ENCODE measurements at regions not wholly inside any gene's neighbourhood (a gene's known extent, or its start where the extent isn't known, plus 50 kb on each side); places are given as distances from the start of the nearest gene placed in this dataset.

DNA sequence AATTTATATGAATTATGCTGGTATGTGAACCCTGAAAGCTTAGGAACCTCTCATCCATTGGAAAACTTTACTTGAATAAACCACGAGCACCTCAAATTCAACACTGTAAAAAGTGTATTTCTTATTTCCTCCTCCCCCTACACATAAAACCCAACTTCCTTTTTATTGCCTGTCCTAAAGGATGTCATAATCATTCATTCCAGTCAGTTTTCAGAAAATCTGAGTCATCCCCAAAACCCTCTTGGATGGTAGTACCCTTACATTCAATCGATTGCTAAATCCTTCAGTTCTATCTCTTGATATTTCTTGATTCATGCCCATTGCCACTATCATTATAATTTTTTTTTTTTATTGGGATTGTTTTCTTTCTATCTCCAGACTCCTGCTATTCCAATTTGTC lies 91.1 kb upstream of the ATP8A1 start:
- H3K27ac ChIP-seq (ENCODE audit: low read depth, low read length): no peak overlapping the region
- no peak overlapping the region for H3K4me3 ChIP-seq (ENCODE audit: low read length)
- H3K9ac ChIP-seq (ENCODE audit: low read depth, low read length): no peak overlapping the region
- H3K4me1 ChIP-seq (ENCODE audit: insufficient read depth, low read length): 0 out of 2 replicates have a peak, but pooled peaks cover 7% of the 10 kb centered on the region
- WGBS: 94% methylated on average over 2 of the region's 2 CpGs
- peaks cover 5% of the 10 kb centered on the region; the same call in 1 of the 2 replicates for H3K9me3 ChIP-seq (ENCODE audit: insufficient read depth, low read depth, low read length)
- no peaks in the 10 kb centered on the region for H3K36me3 ChIP-seq (ENCODE audit: insufficient read depth, low read length)
- no peaks in the 10 kb centered on the region for H3K27me3 ChIP-seq (ENCODE audit: insufficient read depth, low read length)

DNA sequence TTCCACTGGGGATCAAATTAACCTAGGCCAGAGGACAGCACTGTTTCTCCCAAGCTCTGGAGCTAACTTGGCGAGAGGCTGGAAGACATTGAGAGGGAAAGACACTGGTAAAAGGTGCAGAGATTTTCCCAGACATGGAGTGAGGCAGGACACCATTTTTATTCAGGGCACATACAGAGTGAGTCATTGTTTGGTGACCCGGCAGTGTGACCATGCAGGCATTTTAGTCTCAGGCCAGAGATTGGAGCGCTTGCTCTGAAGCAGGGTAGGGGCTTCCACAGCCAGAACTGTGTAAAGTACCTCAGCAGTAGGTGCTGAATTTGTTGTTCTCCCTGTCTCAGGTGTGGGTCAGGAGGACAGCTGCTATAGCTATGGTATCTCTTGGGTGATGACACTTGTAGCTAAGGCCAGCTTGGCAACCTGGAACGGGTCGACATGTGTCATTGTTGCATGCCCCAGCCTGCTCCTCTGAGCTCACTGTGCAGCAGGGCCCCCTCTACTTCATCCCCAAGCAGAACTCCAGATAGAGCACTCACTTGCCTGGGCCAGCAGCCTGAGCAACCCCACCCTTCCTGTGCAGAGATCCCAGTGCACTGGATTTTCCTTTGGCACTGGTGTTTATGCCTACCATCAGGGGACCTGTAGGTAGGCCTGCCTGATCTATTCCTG lies 79.8 kb upstream of the ATP8A1 start:
- no peaks in the 10 kb centered on the region for H3K27me3 ChIP-seq (ENCODE audit: insufficient read depth, low read length)
- no peak overlapping the region for H3K9ac ChIP-seq (ENCODE audit: low read depth, low read length)
- no peak overlapping the region for H3K4me3 ChIP-seq (ENCODE audit: low read length)
- H3K27ac ChIP-seq (ENCODE audit: low read depth, low read length): no peak overlapping the region
- peaks cover 6% of the 10 kb centered on the region; the same call in 1 of the 2 replicates for H3K9me3 ChIP-seq (ENCODE audit: insufficient read depth, low read depth, low read length)
- H3K36me3 ChIP-seq (ENCODE audit: insufficient read depth, low read length): no peaks in the 10 kb centered on the region
- WGBS: 90% methylated on average over 5 of the region's 5 CpGs
- no peaks in the 10 kb centered on the region for H3K4me1 ChIP-seq (ENCODE audit: insufficient read depth, low read length)

DNA sequence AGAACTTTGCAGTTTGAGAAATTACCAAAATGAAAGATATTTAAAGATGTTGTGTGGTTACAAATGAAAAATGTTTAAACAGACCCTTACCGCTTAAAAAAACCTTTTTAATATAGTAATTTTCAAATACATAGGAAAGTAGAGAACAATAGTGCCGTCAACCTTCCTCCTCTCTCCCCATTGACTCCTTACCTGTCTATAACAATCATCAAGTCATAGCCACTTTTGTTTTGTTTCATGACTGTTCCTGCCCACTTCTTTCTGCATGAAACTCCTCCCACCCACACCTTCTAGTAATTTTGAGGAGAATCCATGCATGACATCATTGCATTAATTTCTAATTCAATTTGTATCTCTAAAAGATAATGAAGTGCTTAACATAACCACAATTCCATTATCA lies 76.5 kb upstream of the ATP8A1 start:
- no peaks in the 10 kb centered on the region for H3K4me1 ChIP-seq (ENCODE audit: insufficient read depth, low read length)
- H3K9ac ChIP-seq (ENCODE audit: low read depth, low read length): no peak overlapping the region
- H3K27ac ChIP-seq (ENCODE audit: low read depth, low read length): no peak overlapping the region
- no peaks in the 10 kb centered on the region for H3K9me3 ChIP-seq (ENCODE audit: insufficient read depth, low read depth, low read length)
- 95% methylated on average over 1 of the region's 2 CpGs for WGBS
- no peaks in the 10 kb centered on the region for H3K27me3 ChIP-seq (ENCODE audit: insufficient read depth, low read length)
- no peaks in the 10 kb centered on the region for H3K36me3 ChIP-seq (ENCODE audit: insufficient read depth, low read length)
- no peak overlapping the region for H3K4me3 ChIP-seq (ENCODE audit: low read length)

DNA sequence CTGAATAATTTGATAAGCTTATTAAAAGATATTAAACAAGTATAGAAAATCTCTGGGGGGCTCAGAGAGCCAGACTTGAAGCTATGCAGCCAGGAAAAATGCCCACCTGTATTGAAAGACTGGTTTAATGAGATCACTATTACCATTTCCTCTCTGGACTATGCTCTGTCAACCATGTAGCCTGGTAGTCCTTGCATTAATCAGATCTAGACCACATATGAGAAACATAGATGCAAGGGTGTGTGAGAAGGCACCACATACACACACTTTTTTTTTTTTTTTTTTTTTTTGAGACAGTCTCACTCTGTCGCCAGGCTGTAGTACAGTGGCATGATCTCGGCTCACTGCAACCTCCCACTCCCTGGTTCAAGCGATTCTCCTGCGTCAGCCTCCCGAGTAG lies 75.9 kb upstream of the ATP8A1 start:
- WGBS: 96% methylated on average over 5 of the region's 5 CpGs
- no peaks in the 10 kb centered on the region for H3K27me3 ChIP-seq (ENCODE audit: insufficient read depth, low read length)
- H3K4me1 ChIP-seq (ENCODE audit: insufficient read depth, low read length): no peaks in the 10 kb centered on the region
- H3K9me3 ChIP-seq (ENCODE audit: insufficient read depth, low read depth, low read length): no peaks in the 10 kb centered on the region
- H3K36me3 ChIP-seq (ENCODE audit: insufficient read depth, low read length): no peaks in the 10 kb centered on the region
- no peak overlapping the region for H3K4me3 ChIP-seq (ENCODE audit: low read length)
- H3K9ac ChIP-seq (ENCODE audit: low read depth, low read length): no peak overlapping the region
- no peak overlapping the region for H3K27ac ChIP-seq (ENCODE audit: low read depth, low read length)

DNA sequence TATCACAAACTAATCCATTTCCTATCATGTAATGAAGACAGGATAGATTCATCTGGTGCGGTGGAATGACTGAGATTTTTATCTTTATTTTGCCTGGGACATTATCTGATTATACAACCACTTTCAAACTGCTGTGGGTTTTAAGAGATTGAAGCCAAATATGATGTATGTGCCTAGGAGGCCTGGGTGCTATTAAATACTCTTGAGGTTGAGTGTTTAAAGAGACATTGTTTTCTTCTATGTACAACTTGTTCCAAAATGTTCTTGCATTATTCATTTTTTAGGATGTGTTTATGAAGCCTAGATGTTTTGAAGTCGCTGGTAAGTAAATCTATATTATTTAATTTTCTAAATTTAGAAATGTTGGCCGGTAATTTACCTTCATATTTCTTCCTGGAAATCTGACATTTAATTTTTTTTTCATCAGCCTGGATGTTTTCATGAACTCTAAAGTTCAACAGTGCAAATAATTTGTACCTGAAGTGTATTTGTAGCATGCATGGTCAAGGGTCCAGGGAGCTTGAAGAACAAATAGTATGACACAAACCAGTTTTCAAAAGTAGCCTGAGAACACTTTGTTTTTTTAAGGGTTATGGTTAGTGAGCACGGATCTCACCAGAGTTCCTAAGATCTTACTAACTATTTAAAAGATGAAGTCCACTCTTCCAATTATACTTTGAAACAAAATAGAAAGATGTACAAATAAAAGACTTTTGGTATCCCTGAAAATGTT lies 72.8 kb upstream of the ATP8A1 start:
- no peak overlapping the region for H3K27ac ChIP-seq (ENCODE audit: low read depth, low read length)
- H3K9me3 ChIP-seq (ENCODE audit: insufficient read depth, low read depth, low read length): no peaks in the 10 kb centered on the region
- WGBS: 100% methylated on average over 1 of the region's 4 CpGs
- H3K4me1 ChIP-seq (ENCODE audit: insufficient read depth, low read length): no peaks in the 10 kb centered on the region
- no peak overlapping the region for H3K4me3 ChIP-seq (ENCODE audit: low read length)
- no peaks in the 10 kb centered on the region for H3K36me3 ChIP-seq (ENCODE audit: insufficient read depth, low read length)
- H3K9ac ChIP-seq (ENCODE audit: low read depth, low read length): no peak overlapping the region
- H3K27me3 ChIP-seq (ENCODE audit: insufficient read depth, low read length): no peaks in the 10 kb centered on the region

DNA sequence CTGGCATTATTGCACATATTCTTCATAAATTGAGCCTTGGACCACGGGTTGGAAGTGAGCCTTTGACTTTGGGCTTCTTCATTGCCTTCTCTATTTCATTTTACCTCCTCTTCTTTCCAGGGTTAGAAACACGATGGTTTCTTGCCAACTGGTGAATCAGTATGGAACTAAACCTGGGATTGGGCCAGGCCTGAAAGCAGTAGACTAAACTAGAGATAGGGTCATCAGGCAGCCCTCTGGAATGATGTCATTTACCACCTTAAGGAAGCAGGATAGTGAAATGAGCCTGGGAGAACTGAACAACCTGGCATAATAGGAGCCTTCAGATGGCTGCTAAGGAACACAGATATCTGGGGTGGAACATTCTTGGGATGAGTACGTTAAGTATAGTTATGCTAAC lies 67.5 kb upstream of the ATP8A1 start:
- no peaks in the 10 kb centered on the region for H3K36me3 ChIP-seq (ENCODE audit: insufficient read depth, low read length)
- H3K27ac ChIP-seq (ENCODE audit: low read depth, low read length): no peak overlapping the region
- H3K27me3 ChIP-seq (ENCODE audit: insufficient read depth, low read length): no peaks in the 10 kb centered on the region
- H3K9ac ChIP-seq (ENCODE audit: low read depth, low read length): no peak overlapping the region
- H3K9me3 ChIP-seq (ENCODE audit: insufficient read depth, low read depth, low read length): no peaks in the 10 kb centered on the region
- WGBS: 94% methylated on average over 2 of the region's 3 CpGs
- H3K4me1 ChIP-seq (ENCODE audit: insufficient read depth, low read length): no peaks in the 10 kb centered on the region
- no peak overlapping the region for H3K4me3 ChIP-seq (ENCODE audit: low read length)

DNA sequence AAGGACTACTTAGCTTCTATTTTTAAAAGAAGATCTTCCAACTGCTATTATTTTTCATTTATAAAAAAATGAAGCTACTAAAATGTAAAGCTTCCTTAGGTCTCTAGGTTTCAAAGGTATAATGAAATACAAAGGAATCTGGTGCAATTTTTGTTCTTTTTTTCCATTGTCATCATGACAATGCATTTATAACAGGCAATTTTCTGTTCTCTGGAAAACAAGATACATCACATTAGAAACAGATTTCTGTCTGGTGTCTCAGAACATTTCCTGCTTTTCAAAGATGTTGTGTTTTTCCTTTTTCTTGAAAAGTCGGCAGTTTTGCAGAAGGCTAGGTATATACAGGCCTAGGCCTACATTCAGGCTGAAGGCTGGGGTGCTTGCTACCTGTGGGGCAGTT lies 63.6 kb upstream of the ATP8A1 start:
- Histone ChIP-seq H3K4me1 (ENCODE audit: insufficient read depth, low read length) (no peaks in the 10 kb centered on the region), H3K9ac (ENCODE audit: low read depth, low read length) (no peak overlapping the region), H3K27me3 (ENCODE audit: insufficient read depth, low read length) (no peaks in the 10 kb centered on the region), H3K27ac (ENCODE audit: low read depth, low read length) (no peak overlapping the region), H3K36me3 (ENCODE audit: insufficient read depth, low read length) (no peaks in the 10 kb centered on the region), H3K4me3 (ENCODE audit: low read length) (no peak overlapping the region), H3K9me3 (ENCODE audit: insufficient read depth, low read depth, low read length) (no peaks in the 10 kb centered on the region)
- WGBS: 100% methylated on average over 1 of the region's 1 CpG

DNA sequence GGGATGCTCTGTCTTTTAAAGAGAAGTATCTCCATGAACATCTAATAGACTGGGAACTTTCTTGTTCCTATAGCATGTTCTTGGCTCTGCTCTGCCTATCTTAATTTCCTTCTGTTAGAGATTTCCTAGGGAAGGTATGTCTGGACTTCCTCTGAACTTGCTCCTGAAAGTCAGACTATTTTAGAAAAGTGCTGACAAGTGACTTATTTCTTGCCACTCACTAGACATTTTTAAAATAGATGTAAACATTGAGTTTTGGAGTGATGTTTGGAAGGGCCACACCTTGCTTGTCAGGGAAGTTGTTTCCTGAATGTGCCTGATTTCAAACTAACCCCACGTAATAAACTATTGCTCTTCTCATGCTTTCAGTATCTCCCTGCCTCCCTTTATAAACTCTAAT lies 62.4 kb upstream of the ATP8A1 start:
- H3K9ac ChIP-seq (ENCODE audit: low read depth, low read length): no peak overlapping the region
- no peak overlapping the region for H3K4me3 ChIP-seq (ENCODE audit: low read length)
- H3K27ac ChIP-seq (ENCODE audit: low read depth, low read length): no peak overlapping the region
- WGBS: 100% methylated on average over 1 of the region's 1 CpG
- H3K9me3 ChIP-seq (ENCODE audit: insufficient read depth, low read depth, low read length): no peaks in the 10 kb centered on the region
- no peaks in the 10 kb centered on the region for H3K4me1 ChIP-seq (ENCODE audit: insufficient read depth, low read length)
- no peaks in the 10 kb centered on the region for H3K27me3 ChIP-seq (ENCODE audit: insufficient read depth, low read length)
- no peaks in the 10 kb centered on the region for H3K36me3 ChIP-seq (ENCODE audit: insufficient read depth, low read length)

DNA sequence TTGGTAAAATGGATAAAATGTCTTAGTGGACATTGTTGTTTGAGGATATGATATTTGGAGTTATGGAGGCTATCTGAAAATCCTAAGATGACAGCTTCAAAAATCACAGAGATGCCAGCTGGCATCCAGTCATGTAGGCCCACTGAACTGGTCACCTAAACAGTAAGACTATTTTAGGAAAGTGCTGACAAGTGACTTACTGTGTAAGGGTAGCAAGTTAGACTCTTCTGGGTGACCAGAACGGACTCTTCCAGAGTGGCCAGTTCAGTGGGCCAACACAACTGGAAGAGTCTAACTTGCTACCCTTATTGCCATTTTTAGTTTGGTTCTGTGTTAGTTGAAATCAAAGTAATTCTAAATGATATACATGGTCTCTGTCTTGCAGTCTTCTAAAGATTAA lies 61.4 kb upstream of the ATP8A1 start:
- no peak overlapping the region for H3K9ac ChIP-seq (ENCODE audit: low read depth, low read length)
- WGBS: 91% methylated on average over 1 of the region's 1 CpG
- H3K27ac ChIP-seq (ENCODE audit: low read depth, low read length): no peak overlapping the region
- H3K4me1 ChIP-seq (ENCODE audit: insufficient read depth, low read length): no peaks in the 10 kb centered on the region
- H3K27me3 ChIP-seq (ENCODE audit: insufficient read depth, low read length): no peaks in the 10 kb centered on the region
- no peaks in the 10 kb centered on the region for H3K36me3 ChIP-seq (ENCODE audit: insufficient read depth, low read length)
- no peak overlapping the region for H3K4me3 ChIP-seq (ENCODE audit: low read length)
- H3K9me3 ChIP-seq (ENCODE audit: insufficient read depth, low read depth, low read length): no peaks in the 10 kb centered on the region

DNA sequence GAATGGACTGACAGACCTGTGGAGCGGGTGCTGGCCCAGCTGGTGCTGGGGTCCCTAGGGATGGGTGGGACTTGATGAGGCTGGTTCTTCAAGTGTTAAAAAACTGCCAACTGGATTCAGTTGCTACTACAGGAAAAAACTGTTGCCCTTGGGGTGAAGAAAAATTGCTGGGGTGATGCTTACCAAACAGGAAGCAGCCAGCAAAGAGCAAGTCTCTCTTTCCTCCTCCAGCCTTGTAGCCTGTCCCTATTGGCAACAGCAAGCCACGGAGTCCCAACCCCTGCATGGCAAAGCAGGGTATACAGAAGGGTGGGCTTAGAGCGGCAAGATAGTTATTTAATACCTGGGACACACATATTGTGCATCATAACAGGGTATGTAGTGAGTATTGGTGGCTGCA lies 60.1 kb upstream of the ATP8A1 start:
- no peaks in the 10 kb centered on the region for H3K4me1 ChIP-seq (ENCODE audit: insufficient read depth, low read length)
- 90% methylated on average over 3 of the region's 3 CpGs for WGBS
- H3K27me3 ChIP-seq (ENCODE audit: insufficient read depth, low read length): no peaks in the 10 kb centered on the region
- no peak overlapping the region for H3K27ac ChIP-seq (ENCODE audit: low read depth, low read length)
- H3K9me3 ChIP-seq (ENCODE audit: insufficient read depth, low read depth, low read length): no peaks in the 10 kb centered on the region
- no peak overlapping the region for H3K4me3 ChIP-seq (ENCODE audit: low read length)
- H3K9ac ChIP-seq (ENCODE audit: low read depth, low read length): no peak overlapping the region
- H3K36me3 ChIP-seq (ENCODE audit: insufficient read depth, low read length): no peaks in the 10 kb centered on the region

DNA sequence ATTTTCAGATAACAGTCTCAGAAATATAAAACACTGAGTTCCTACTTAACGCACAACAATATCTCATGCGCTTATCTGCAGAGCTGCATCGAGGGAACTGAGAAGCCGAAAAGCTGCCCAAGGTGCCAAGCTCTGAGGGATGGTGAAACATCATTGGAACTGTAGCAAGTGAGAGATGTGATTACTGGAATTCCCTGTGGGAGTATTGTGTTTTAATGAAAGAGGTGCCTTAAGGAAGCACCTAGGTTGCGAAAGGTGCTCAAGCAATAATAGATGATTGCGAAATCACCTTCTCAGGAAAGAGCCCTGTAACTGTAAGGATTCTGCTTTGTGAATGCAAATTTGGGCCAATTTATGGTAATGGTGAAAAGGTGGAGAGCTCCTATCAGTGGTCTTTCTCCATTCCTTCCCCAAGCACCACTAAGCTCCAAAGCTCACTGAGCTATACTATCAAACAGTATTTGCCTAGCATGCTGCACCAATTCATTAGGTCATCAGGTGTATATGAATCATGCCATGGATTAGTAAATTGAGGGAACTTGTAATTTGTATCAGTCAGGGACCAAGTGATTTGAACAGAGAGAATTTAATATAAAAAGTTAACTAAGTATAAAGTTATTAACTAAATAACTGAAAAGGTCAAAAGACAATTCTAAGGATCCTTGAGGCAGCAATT lies 59.0 kb upstream of the ATP8A1 start:
- Histone ChIP-seq H3K4me3 (ENCODE audit: low read length) (no peak overlapping the region), H3K9ac (ENCODE audit: low read depth, low read length) (no peak overlapping the region), H3K27me3 (ENCODE audit: insufficient read depth, low read length) (no peaks in the 10 kb centered on the region), H3K4me1 (ENCODE audit: insufficient read depth, low read length) (no peaks in the 10 kb centered on the region), H3K9me3 (ENCODE audit: insufficient read depth, low read depth, low read length) (no peaks in the 10 kb centered on the region), H3K36me3 (ENCODE audit: insufficient read depth, low read length) (no peaks in the 10 kb centered on the region), H3K27ac (ENCODE audit: low read depth, low read length) (no peak overlapping the region)
- WGBS: 96% methylated on average over 6 of the region's 6 CpGs

All from HUES64 (cell line).